Activated T-helper 2 cell treated with anti-CD3 and anti-CD28 coated beads, Interferon-gamma antibody, Interleukin-2, Interleukin-4, amounts not matched to agents 10 μg/mL and 5 μg/mL and 100 μg/mL, durations not matched to agents 14 hours and 24 hours and 36 hours (primary cell): ENCODE measurements at regions not wholly inside any gene's neighbourhood (a gene's known extent, or its start where the extent isn't known, plus 50 kb on each side); places are given as distances from the start of the nearest gene placed in this dataset.

Experiments used
- DNase-seq: peaks from one replicate; pipeline ENCODE4 v3.0.0; 2021; ENCODE audit warnings: low spot score
- H3K27ac Mint-ChIP-seq: one replicate; pipeline ENCODE4 v1.8.0; 2021; ENCODE audit warnings: mixed read lengths
- H3K27me3 Mint-ChIP-seq: one replicate; pipeline ENCODE4 v1.8.0; 2021; ENCODE audit warnings: low read depth, mixed read lengths
- H3K36me3 Mint-ChIP-seq: one replicate; pipeline ENCODE4 v1.8.0; 2021; ENCODE audit warnings: low read depth, mixed read lengths
- H3K4me1 Mint-ChIP-seq: one replicate; pipeline ENCODE4 v1.8.0; 2021; ENCODE audit warnings: low read depth, mixed read lengths
- H3K4me3 Mint-ChIP-seq: one replicate; pipeline ENCODE4 v1.8.0; 2021; ENCODE audit warnings: low read depth, mild to moderate bottlenecking, moderate library complexity, mixed read lengths
- H3K9me3 Mint-ChIP-seq: one replicate; pipeline ENCODE4 v1.8.0; 2021; ENCODE audit warnings: mixed read lengths
- intact Hi-C: fragments of 100-400 bp; cut with micrococcal nuclease; formaldehyde crosslinking; loops from one replicate; pipeline ENCODE4 v1.15.1; 2023

DNA sequence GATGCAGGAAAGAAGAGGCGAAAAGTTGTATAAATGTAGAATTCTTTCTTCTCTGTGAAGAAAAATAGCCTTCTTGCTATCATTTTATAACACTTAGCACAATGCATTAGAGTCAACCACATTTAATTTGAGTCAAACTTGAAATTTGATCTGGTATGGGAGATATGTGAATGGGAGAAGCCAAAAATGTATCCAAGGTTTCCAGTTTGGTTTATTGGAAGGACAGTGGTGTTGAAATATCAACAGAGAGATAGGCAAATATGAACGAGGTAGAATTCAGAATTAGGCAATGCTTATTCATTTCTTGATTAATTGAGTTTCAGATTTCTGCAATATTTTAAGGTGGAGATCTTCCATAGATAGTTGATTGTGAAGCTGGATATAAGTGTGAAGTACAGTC, 991.9 kb upstream of the CHAC2 start:
- H3K36me3 Mint-ChIP-seq: no peaks in the 10 kb centered on the region
- H3K9me3 Mint-ChIP-seq: peaks cover 24% of the 10 kb centered on the region
- H3K27ac Mint-ChIP-seq: no peak overlapping the region
- intact Hi-C loops: no loop called here
- DNase-seq: no peak
- no peaks in the 10 kb centered on the region for H3K27me3 Mint-ChIP-seq
- no peak overlapping the region for H3K4me3 Mint-ChIP-seq
- no peaks in the 10 kb centered on the region for H3K4me1 Mint-ChIP-seq

DNA sequence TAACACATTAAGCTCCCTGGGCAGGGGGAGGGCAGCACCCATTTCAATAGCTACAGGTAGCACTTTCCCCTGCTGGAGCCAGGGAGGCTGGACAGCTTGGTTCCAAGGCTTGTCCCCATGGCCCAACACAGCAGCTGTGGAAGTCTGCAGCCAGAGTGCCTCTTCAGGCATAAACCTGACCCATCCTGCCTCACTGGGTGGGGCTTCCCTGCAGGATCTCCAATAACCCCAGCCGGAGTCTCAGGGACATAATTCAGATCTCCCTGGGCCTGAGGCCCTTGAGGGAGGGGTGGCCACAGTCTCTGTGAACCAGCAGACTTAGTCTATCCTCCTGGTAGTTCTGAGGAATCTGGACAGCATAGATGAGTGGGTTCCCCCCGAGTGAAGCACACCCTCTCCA, 1001.9 kb upstream of the CHAC2 start:
- no peak overlapping the region for H3K4me3 Mint-ChIP-seq
- no peaks in the 10 kb centered on the region for H3K27me3 Mint-ChIP-seq
- H3K9me3 Mint-ChIP-seq: peaks cover 36% of the 10 kb centered on the region
- H3K4me1 Mint-ChIP-seq: no peaks in the 10 kb centered on the region
- intact Hi-C loops: no loop called here
- DNase-seq: no peak
- H3K27ac Mint-ChIP-seq: no peak overlapping the region
- no peaks in the 10 kb centered on the region for H3K36me3 Mint-ChIP-seq

DNA sequence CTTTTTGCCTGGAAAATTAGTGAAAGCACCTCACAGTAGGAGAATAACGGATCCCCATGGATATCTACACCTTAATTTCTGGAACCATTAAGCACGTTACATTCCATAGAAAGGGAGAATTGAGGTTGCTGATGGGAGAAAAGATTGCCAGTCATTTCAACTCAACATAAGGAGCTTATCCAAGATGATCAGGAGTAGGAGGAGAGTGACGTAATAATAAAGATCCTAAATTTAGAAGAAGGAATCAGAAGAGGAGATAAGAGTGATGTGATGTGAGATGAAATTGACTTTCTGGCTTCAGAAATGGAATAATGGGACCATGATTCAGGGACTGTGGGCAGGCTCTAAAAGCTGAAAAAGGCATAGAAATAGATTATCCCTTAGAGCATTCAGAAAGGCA, 1017.8 kb upstream of the CHAC2 start:
- intact Hi-C loops: no loop called here
- no peak overlapping the region for H3K4me3 Mint-ChIP-seq
- no peaks in the 10 kb centered on the region for H3K4me1 Mint-ChIP-seq
- peaks cover 46% of the 10 kb centered on the region for H3K9me3 Mint-ChIP-seq
- no peaks in the 10 kb centered on the region for H3K27me3 Mint-ChIP-seq
- no peak for DNase-seq
- no peak overlapping the region for H3K27ac Mint-ChIP-seq
- H3K36me3 Mint-ChIP-seq: no peaks in the 10 kb centered on the region

DNA sequence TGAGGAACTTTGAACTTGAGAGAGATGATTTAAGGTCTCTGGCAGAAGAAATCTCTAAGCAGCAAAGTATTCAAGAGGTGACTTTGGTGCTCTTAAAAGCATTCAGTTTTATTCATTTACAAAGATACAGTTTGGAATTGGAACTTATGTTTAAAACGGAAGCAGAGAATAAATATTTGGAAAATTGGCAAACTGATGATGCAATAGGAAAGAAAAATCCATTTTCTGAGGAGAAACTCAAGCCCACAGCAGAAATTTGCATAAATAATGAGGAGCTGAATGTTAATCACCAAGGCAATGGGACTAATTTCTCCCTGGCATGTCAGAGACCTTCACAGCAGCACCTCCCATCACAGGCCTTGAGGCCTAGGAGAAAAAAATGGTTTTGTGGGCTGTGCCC, 1022.5 kb upstream of the CHAC2 start:
- intact Hi-C loops: no loop called here
- Mint-ChIP-seq H3K27ac (no peak overlapping the region), H3K4me1 (no peaks in the 10 kb centered on the region), H3K4me3 (no peak overlapping the region), H3K9me3 (peaks cover 33% of the 10 kb centered on the region), H3K27me3 (no peaks in the 10 kb centered on the region), H3K36me3 (no peaks in the 10 kb centered on the region)
- DNase-seq: no peak

DNA sequence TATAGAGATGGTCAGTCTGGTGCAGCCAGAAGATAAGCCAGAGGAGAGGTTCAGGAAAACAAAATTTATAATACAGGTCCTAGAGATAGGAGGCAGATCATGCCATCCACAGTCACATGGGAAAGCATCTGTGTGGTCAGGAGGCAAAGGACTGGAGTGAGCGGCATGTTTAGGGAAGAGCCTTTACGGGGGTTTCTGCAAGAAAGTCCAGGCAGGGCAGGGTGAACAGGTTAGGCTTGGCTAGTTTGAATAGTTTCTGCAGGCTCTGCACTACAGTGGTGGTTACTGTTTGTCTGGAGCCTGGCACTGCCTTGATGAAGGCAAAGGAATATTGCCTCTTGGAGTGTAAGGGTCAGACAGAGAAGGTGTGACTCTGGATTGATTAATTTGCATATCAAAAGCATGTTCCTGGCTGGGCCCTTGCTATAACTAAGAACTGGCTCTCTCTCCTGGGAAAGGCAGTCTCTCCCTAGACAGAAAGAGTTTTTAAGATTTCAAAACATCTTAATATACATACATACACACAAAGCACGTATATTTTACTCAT, 1034.7 kb upstream of the CHAC2 start:
- no peak overlapping the region for H3K4me3 Mint-ChIP-seq
- H3K9me3 Mint-ChIP-seq: peaks cover 12% of the 10 kb centered on the region
- no peak for DNase-seq
- no peaks in the 10 kb centered on the region for H3K27me3 Mint-ChIP-seq
- intact Hi-C loops: no loop called here
- no peaks in the 10 kb centered on the region for H3K36me3 Mint-ChIP-seq
- H3K27ac Mint-ChIP-seq: no peak overlapping the region
- no peaks in the 10 kb centered on the region for H3K4me1 Mint-ChIP-seq

DNA sequence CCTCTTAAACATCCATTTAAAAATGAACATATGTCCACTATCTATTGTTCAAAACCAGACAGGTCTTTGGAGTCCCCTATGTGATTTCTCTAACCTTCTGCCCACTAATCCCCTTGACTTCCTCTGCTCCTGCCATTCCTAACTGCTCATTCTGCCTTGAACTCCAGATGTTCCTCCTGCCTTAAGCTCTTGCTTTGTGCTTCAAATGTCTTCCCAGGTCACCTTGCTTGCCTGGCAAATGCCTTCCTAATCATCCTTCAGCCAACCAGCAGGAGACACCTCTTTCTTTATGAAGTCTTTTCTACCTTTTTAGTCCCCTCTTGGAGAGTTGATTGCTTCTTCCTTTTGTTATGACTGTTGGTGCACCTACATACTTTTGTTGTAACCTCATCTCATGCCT, 1043.0 kb upstream of the CHAC2 start:
- DNase-seq: no peak
- peaks cover 34% of the 10 kb centered on the region for H3K9me3 Mint-ChIP-seq
- no peak overlapping the region for H3K4me3 Mint-ChIP-seq
- H3K36me3 Mint-ChIP-seq: no peaks in the 10 kb centered on the region
- no peaks in the 10 kb centered on the region for H3K4me1 Mint-ChIP-seq
- H3K27ac Mint-ChIP-seq: no peak overlapping the region
- intact Hi-C loops: no loop called here
- no peaks in the 10 kb centered on the region for H3K27me3 Mint-ChIP-seq

DNA sequence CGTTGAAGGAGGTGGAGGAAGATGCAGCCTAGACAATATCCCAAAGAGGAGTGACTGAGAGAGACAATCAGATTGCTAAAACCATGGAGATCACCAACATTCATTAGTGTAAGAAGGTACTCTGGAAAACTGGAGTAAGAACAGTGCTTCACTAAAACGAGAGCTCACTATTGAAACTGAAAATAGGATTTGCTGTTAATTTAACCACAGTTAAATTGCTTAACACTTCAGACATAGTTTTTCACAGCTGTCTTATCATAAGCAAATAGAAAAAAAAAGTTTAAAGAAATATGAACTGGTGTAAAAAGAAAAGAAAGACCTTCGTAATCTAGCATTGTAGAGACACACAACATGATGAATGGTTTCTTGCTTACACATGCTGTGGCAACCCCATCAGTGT, 1049.8 kb upstream of the CHAC2 start:
- H3K36me3 Mint-ChIP-seq: no peaks in the 10 kb centered on the region
- intact Hi-C loops: no loop called here
- H3K4me1 Mint-ChIP-seq: no peaks in the 10 kb centered on the region
- H3K4me3 Mint-ChIP-seq: no peak overlapping the region
- no peak overlapping the region for H3K27ac Mint-ChIP-seq
- peaks cover 27% of the 10 kb centered on the region for H3K9me3 Mint-ChIP-seq
- no peaks in the 10 kb centered on the region for H3K27me3 Mint-ChIP-seq
- no peak for DNase-seq

DNA sequence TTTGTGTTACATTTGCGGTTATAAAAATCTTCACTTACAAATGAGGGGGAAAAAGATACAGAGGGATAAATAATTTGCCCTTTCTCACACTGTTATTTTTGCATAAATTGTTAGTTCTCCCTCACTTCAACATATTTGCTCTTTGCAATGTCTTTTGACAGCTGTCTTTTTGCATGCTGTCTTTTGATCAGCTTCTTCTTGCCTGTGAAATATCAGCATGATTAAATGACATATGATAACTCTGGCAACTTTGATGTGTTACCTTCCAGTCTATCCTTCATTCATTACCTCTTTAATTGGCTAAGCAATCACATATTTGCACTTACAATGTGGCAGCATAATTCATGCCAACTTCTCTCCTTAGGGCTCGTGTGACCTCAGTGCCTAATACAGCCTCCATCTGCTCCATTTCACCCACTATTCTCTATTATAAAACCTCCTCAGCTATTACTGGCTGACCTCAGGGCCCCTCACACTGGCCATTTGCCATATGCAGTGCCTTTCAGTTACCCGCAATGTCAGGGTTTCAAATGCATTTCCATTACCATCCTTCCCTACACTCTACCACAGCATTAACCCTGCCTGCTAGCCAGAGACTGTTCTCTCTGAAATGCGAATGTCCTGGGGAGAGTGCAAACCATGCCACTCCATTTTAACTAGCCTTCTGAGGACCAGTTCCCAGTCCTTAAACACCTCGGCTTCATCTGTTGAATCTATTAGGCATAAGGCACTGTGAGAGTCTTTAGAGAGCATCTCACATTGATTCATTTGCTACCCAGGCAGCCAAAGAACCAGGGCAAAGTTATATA, 1056.6 kb upstream of the CHAC2 start:
- H3K4me3 Mint-ChIP-seq: no peak overlapping the region
- H3K27ac Mint-ChIP-seq: no peak overlapping the region
- no peaks in the 10 kb centered on the region for H3K27me3 Mint-ChIP-seq
- intact Hi-C loops: no loop called here
- H3K4me1 Mint-ChIP-seq: no peaks in the 10 kb centered on the region
- no peak for DNase-seq
- H3K36me3 Mint-ChIP-seq: no peaks in the 10 kb centered on the region
- peaks cover 19% of the 10 kb centered on the region for H3K9me3 Mint-ChIP-seq

DNA sequence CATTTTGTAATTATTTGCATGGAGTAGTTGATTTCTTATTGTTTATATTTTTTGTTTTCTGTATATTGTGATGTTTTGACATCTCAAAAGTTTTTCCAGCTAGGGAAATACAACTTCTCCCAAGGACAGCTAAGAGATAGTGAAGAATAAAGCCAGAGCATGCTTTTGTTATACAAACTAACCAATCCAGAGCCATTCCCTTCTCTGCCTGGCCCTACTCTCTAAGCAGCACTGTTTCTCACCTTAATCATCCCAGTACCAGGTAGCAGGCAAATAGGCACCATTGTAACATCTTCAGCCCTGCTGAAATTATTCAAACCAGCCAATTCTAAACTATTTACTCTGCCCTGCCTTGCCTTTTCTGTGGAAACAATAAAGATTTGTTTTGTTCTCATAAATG, 1063.4 kb upstream of the CHAC2 start:
- Mint-ChIP-seq H3K4me3 (no peak overlapping the region), H3K27me3 (no peaks in the 10 kb centered on the region), H3K27ac (no peak overlapping the region), H3K36me3 (no peaks in the 10 kb centered on the region), H3K4me1 (no peaks in the 10 kb centered on the region), H3K9me3 (peaks cover 23% of the 10 kb centered on the region)
- intact Hi-C loops: no loop called here
- DNase-seq: no peak

DNA sequence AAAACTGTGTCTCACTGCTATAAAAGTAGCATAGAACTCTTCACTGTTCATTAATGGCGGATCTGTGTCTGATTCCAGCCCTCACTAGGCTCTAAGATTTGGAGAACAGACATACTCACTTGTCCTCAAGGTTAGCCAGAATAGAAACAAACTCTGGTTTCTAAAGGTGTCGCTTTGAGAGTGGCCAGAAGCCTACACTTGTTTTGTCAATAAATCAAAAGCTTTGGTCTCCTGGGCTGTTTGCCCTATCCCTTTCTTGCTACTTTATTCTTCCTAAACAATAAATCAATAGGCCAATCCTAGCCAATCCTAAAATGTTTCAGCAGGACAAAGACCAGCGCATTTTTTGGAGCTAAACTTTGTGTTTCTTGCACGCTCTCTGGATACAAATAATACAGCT, 1064.6 kb upstream of the CHAC2 start:
- peaks cover 25% of the 10 kb centered on the region for H3K9me3 Mint-ChIP-seq
- no peaks in the 10 kb centered on the region for H3K27me3 Mint-ChIP-seq
- intact Hi-C loops: no loop called here

DNA sequence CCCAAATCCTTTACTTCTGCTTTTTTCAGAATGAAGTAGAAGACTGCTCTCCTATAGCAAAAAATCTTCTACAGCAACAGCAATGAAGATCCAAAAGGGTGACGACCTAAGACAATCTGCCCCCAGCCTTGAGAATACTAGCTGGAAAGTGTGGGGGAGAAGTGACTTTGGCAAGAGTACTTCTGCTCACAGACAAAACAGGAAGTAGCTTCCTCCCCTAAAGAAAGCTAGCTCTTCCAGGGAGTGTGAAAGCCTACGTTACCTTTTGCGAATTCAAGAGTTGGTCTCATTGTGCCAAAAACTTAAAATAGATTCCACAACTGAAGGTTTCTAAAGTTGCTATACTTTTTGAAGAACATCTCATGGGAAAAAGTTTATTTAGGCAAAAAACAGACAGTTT, 1069.2 kb upstream of the CHAC2 start:
- Mint-ChIP-seq H3K9me3 (peaks cover 11% of the 10 kb centered on the region), H3K36me3 (no peaks in the 10 kb centered on the region), H3K27me3 (no peaks in the 10 kb centered on the region), H3K4me1 (no peaks in the 10 kb centered on the region), H3K4me3 (no peak overlapping the region), H3K27ac (no peak overlapping the region)
- intact Hi-C loops: no loop called here
- DNase-seq: no peak

More for the DNA sequence above, 1064.6 kb upstream of the CHAC2 start:
- Mint-ChIP-seq H3K4me1 (no peaks in the 10 kb centered on the region), H3K4me3 (no peak overlapping the region), H3K27ac (no peak overlapping the region), H3K36me3 (no peaks in the 10 kb centered on the region)
- DNase-seq: no peak

DNA sequence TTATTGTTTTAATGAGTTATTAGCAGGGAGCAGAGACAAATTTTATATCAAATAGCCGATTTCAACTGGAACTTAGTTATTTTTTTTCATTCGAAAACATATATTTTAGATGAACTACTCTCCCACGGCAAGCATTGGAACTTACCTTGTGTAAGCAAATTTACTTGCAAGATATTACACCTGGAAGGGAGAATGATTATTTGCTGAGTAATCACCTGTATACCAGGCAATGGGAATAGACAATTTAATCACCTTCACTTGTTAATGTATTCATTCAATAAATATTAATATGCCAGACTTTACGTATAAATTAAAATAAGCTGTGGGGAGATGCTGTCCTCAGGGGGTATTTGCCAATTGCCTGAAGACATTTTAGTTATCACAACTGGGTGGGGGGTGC, 1069.9 kb upstream of the CHAC2 start:
- no peak for DNase-seq
- H3K36me3 Mint-ChIP-seq: no peaks in the 10 kb centered on the region
- no peak overlapping the region for H3K4me3 Mint-ChIP-seq
- H3K9me3 Mint-ChIP-seq: peaks cover 11% of the 10 kb centered on the region
- H3K27ac Mint-ChIP-seq: no peak overlapping the region
- H3K4me1 Mint-ChIP-seq: no peaks in the 10 kb centered on the region
- no peaks in the 10 kb centered on the region for H3K27me3 Mint-ChIP-seq
- intact Hi-C loops: no loop called here

DNA sequence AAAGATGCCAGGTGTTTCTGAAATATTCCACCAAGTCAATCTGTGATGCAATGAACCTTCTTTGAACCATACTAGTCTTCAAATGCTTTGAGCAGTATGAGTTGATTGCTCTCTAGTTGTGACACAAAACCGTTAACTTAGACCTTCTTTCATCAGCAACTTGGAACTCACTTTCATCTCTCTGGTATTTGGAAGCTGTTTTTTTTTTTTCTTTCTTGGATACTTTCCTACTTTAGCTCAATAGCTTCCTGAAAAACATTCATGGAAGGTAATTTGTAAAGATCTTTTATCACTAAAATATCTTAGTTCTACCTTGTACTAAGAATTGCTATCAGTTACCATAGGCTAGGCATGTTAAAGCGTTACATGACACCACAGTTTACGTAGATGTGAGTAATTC, 1071.9 kb upstream of the CHAC2 start:
- no peaks in the 10 kb centered on the region for H3K36me3 Mint-ChIP-seq
- H3K9me3 Mint-ChIP-seq: peaks cover 11% of the 10 kb centered on the region
- no peaks in the 10 kb centered on the region for H3K27me3 Mint-ChIP-seq
- DNase-seq: no peak
- no peaks in the 10 kb centered on the region for H3K4me1 Mint-ChIP-seq
- intact Hi-C loops: no loop called here
- no peak overlapping the region for H3K4me3 Mint-ChIP-seq
- no peak overlapping the region for H3K27ac Mint-ChIP-seq
